OCI-M2 (cell line): ENCODE measurements at regions not wholly inside any gene's neighbourhood (a gene's known extent, or its start where the extent isn't known, plus 50 kb on each side); places are given as distances from the start of the nearest gene placed in this dataset.
"Not testable (repeated sequence)": the region's sequence is repeated elsewhere in the genome, so short reads cannot be mapped to it uniquely, and the experiment has no call there.

Experiments
- DNase-seq: peaks from one replicate; lab custom pipeline; 2025; ENCODE audit not compliant: unreplicated experiment; lab: John Stamatoyannopoulos, UW

- DNase-seq: no peak
Observed at GRCh38 chr12:9378430-9378835, 170.2 kb upstream of the PZP start.

GRCh38 chr12:9372202-9372601 lies 164.0 kb upstream of the PZP start:
- no peak for DNase-seq

- no peak for DNase-seq
Observed at GRCh38 chr12:9367828-9368227, 159.6 kb upstream of the PZP start.

- DNase-seq: no peak
Observed at GRCh38 chr12:9367201-9367600, 159.0 kb upstream of the PZP start.

GRCh38 chr12:9365296-9365695 lies 157.1 kb upstream of the PZP start:
- DNase-seq: no peak

GRCh38 chr12:9364224-9365176 lies 156.3 kb upstream of the PZP start:
- no peak for DNase-seq

- DNase-seq: no peak
Observed at GRCh38 chr12:9363145-9363544, 154.9 kb upstream of the PZP start.

- DNase-seq: no peak
Observed at GRCh38 chr12:9361879-9362326, 153.7 kb upstream of the PZP start.

GRCh38 chr12:9354009-9354754 lies 146.0 kb upstream of the PZP start:
- not testable (repeated sequence) for DNase-seq

- no peak for DNase-seq
Observed at GRCh38 chr12:9351136-9351535, 142.9 kb upstream of the PZP start.

GRCh38 chr12:9349888-9350885 lies 142.0 kb upstream of the PZP start:
- no peak for DNase-seq

- DNase-seq: no peak
Observed at GRCh38 chr12:9348906-9349518, 140.8 kb upstream of the PZP start.

GRCh38 chr12:9347328-9348127 lies 139.3 kb upstream of the PZP start:
- DNase-seq: no peak

GRCh38 chr12:9346866-9347327 lies 138.7 kb upstream of the PZP start:
- DNase-seq: no peak

GRCh38 chr12:9345171-9345570 lies 137.0 kb upstream of the PZP start:
- DNase-seq: no peak

GRCh38 chr12:9344541-9344940 lies 136.3 kb upstream of the PZP start:
- DNase-seq: no peak

GRCh38 chr12:9343731-9344130 lies 135.5 kb upstream of the PZP start:
- no peak for DNase-seq

- DNase-seq: no peak
Observed at GRCh38 chr12:9342614-9343353, 134.6 kb upstream of the PZP start.

- no peak for DNase-seq
Observed at GRCh38 chr12:9341260-9341585, 133.0 kb upstream of the PZP start.
